ENCODE measurements at regions not wholly inside any gene's neighbourhood (a gene's known extent, or its start where the extent isn't known, plus 50 kb on each side); places are given as distances from the start of the nearest gene placed in this dataset.

GRCh38 chr16:26666486-26666885, 400.2 kb upstream of the C16orf82 start:
- DNase-seq (no peak), ATAC-seq (no peak)
- TF ChIP-seq CTCF (IDR thresholded peaks at IDR 0.05), result no peak
- Histone ChIP-seq H3K9me3 (no peaks in the 10 kb centered on the region), H3K4me3 (no peak overlapping the region), H3K4me1 (ENCODE audit: low read depth) (no peaks in the 10 kb centered on the region), H3K36me3 (ENCODE audit: low read depth) (no peaks in the 10 kb centered on the region)
- intact Hi-C loops (cut with DNase I, micrococcal nuclease), result no loop called here

GRCh38 chr16:26667307-26667706, 399.4 kb upstream of the C16orf82 start:
- Histone ChIP-seq H3K4me1 (ENCODE audit: low read depth) (no peaks in the 10 kb centered on the region), H3K36me3 (ENCODE audit: low read depth) (no peaks in the 10 kb centered on the region), H3K9me3 (no peaks in the 10 kb centered on the region), H3K4me3 (no peak overlapping the region)
- DNase-seq (no peak), ATAC-seq (no peak)
- no peak for TF ChIP-seq CTCF (IDR thresholded peaks at IDR 0.05)
- intact Hi-C loops (cut with DNase I, micrococcal nuclease), result no loop called here

- ATAC-seq, result no peak
- intact Hi-C loops (cut with DNase I, micrococcal nuclease), result no loop called here
- Histone ChIP-seq H3K9me3 (no peaks in the 10 kb centered on the region), H3K36me3 (ENCODE audit: low read depth) (no peaks in the 10 kb centered on the region), H3K4me1 (ENCODE audit: low read depth) (no peaks in the 10 kb centered on the region), H3K4me3 (no peak overlapping the region)
- no peak for TF ChIP-seq CTCF (IDR thresholded peaks at IDR 0.05)
- DNase-seq, result no peak
Observed at GRCh38 chr16:26668026-26668425, 398.7 kb upstream of the C16orf82 start.

GRCh38 chr16:26672206-26672605, 394.5 kb upstream of the C16orf82 start:
- Histone ChIP-seq H3K36me3 (ENCODE audit: low read depth) (no peaks in the 10 kb centered on the region), H3K4me1 (ENCODE audit: low read depth) (no peaks in the 10 kb centered on the region), H3K9me3 (peaks cover 2% of the 10 kb centered on the region), H3K4me3 (no peak overlapping the region)
- no peak for ATAC-seq
- intact Hi-C loops (cut with DNase I, micrococcal nuclease), result no loop called here
- TF ChIP-seq CTCF (IDR thresholded peaks at IDR 0.05), result no peak
- DNase-seq, result no peak

- ATAC-seq, result no peak
- TF ChIP-seq CTCF (IDR thresholded peaks at IDR 0.05), result no peak
- peaks cover 2% of the 10 kb centered on the region for H3K9me3 ChIP-seq
- H3K4me3 ChIP-seq, result no peak overlapping the region
- intact Hi-C loops (cut with DNase I, micrococcal nuclease), result no loop called here
- DNase-seq, result no peak
- H3K36me3 ChIP-seq (ENCODE audit: low read depth), result no peaks in the 10 kb centered on the region
- no peaks in the 10 kb centered on the region for H3K4me1 ChIP-seq (ENCODE audit: low read depth)
Observed at GRCh38 chr16:26673011-26673410, 393.7 kb upstream of the C16orf82 start.

- Histone ChIP-seq H3K9me3 (peaks cover 2% of the 10 kb centered on the region), H3K4me3 (no peak overlapping the region), H3K36me3 (ENCODE audit: low read depth) (no peaks in the 10 kb centered on the region), H3K4me1 (ENCODE audit: low read depth) (no peaks in the 10 kb centered on the region)
- ATAC-seq (no peak), DNase-seq (no peak)
- no peak for TF ChIP-seq CTCF (IDR thresholded peaks at IDR 0.05)
- intact Hi-C loops (cut with DNase I, micrococcal nuclease), result no loop called here
Observed at GRCh38 chr16:26680671-26681070, 386.1 kb upstream of the C16orf82 start.
